ENCODE measurements at regions not wholly inside any gene's neighbourhood (a gene's known extent, or its start where the extent isn't known, plus 50 kb on each side); places are given as distances from the start of the nearest gene placed in this dataset.

DNA sequence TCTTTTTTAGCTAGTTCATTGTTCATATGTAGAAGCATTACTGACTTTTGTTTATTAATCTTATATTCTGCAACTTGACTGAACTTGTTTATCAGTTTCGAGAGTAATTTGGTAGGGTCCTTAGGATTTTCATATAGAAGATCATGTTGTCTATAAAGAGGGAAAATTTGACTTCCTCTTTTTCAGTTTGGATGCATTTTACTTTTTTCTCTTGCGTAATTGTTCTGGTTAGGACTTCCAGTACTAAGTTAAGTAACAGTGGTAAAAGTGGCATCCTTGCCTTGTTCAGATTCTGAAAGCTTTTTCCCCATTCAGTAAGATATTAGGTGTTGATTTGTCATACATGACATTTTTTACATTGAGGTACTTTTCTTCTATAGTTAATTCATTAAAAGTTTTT lies 726.0 kb downstream of the KCNJ3 start:
- Histone ChIP-seq H3K9me3 (ENCODE audit: control insufficient read depth, low read depth, low read length) (no peaks in the 10 kb centered on the region), H2AK5ac (ENCODE audit: insufficient read length, low read length) (no peak overlapping the region), H2BK12ac (ENCODE audit: insufficient read length, low read depth, low read length) (no peak overlapping the region), H3K79me1 (ENCODE audit: insufficient read depth, low read depth, low read length, poor library complexity, severe bottlenecking) (no peaks in the 10 kb centered on the region), H2BK120ac (ENCODE audit: low read depth, low read length, poor library complexity, severe bottlenecking) (no peak overlapping the region), H4K8ac (replicated peaks; ENCODE audit: insufficient read length, low read depth, low read length) (no peak overlapping the region), H3K23me2 (ENCODE audit: insufficient read length, low read depth, low read length, poor library complexity, severe bottlenecking) (no peaks in the 10 kb centered on the region), H3K4ac (ENCODE audit: low read depth, low read length) (no peak overlapping the region), H3K23ac (ENCODE audit: insufficient read length, low read depth, low read length) (no peak overlapping the region), H3K4me1 (ENCODE audit: insufficient read depth, low read length) (no peaks in the 10 kb centered on the region), H2BK15ac (ENCODE audit: low read depth, low read length) (no peak overlapping the region), H3K4me2 (ENCODE audit: insufficient read depth, insufficient read length, low read length) (no peak overlapping the region), H3K18ac (ENCODE audit: insufficient read length, low read depth, low read length) (no peak overlapping the region), H4K20me1 (ENCODE audit: control insufficient read depth, insufficient read depth, insufficient read length) (no peaks in the 10 kb centered on the region), H4K91ac (ENCODE audit: insufficient read length, low read depth, low read length) (no peak overlapping the region), H3T11ph (ENCODE audit: low read length) (no peak overlapping the region), H3K27ac (ENCODE audit: insufficient read length, low read depth, low read length) (no peak overlapping the region), H3K14ac (ENCODE audit: insufficient read depth, low read length) (no peak overlapping the region), H2AFZ (ENCODE audit: low read length) (no peak overlapping the region), H3K56ac (ENCODE audit: insufficient read length, low read depth, low read length) (no peak overlapping the region), H4K5ac (ENCODE audit: insufficient read length, low read depth, low read length) (no peak overlapping the region), H2BK20ac (ENCODE audit: low read depth, low read length, poor library complexity, severe bottlenecking) (no peak overlapping the region), H3K79me2 (ENCODE audit: insufficient read depth, low read length) (no peaks in the 10 kb centered on the region), H3K9ac (ENCODE audit: extremely low read depth, insufficient read length, low read length) (no peak overlapping the region), H3K27me3 (ENCODE audit: insufficient read depth, low read length) (no peaks in the 10 kb centered on the region; the same call in 1 of the 2 replicates), H2BK5ac (ENCODE audit: insufficient read length, low read length) (no peak overlapping the region)
- Mint-ChIP-seq H3K27ac (no peak overlapping the region), H3K27me3 (ENCODE audit: low read depth) (peaks cover 22% of the 10 kb centered on the region), H3K4me3 (no peak overlapping the region), H3K36me3 (ENCODE audit: insufficient read depth in 1 of 3, low read depth in 3 of 3) (no peaks in the 10 kb centered on the region), H3K4me1 (no peaks in the 10 kb centered on the region), H3K9me3 (no peaks in the 10 kb centered on the region)
- DNase-seq, result no peak
- TF ChIP-seq, protein P1, sequence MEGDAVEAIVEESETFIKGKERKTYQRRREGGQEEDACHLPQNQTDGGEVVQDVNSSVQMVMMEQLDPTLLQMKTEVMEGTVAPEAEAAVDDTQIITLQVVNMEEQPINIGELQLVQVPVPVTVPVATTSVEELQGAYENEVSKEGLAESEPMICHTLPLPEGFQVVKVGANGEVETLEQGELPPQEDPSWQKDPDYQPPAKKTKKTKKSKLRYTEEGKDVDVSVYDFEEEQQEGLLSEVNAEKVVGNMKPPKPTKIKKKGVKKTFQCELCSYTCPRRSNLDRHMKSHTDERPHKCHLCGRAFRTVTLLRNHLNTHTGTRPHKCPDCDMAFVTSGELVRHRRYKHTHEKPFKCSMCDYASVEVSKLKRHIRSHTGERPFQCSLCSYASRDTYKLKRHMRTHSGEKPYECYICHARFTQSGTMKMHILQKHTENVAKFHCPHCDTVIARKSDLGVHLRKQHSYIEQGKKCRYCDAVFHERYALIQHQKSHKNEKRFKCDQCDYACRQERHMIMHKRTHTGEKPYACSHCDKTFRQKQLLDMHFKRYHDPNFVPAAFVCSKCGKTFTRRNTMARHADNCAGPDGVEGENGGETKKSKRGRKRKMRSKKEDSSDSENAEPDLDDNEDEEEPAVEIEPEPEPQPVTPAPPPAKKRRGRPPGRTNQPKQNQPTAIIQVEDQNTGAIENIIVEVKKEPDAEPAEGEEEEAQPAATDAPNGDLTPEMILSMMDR (conservative IDR thresholded peaks at IDR 0.05), result no peak
- WGBS (ENCODE audit: extremely low coverage, insufficient read length, low lambda C conversion rate), result no CpG with 5 or more reads among the region's 2 CpGs

All from H9 (cell line).